NCI-H2196 (cell line): ENCODE measurements at regions not wholly inside any gene's neighbourhood (a gene's known extent, or its start where the extent isn't known, plus 50 kb on each side); places are given as distances from the start of the nearest gene placed in this dataset.
A peak's percentile ranks its signal among the peaks of the same experiment; 100 is the strongest.

Experiments used
- DNase-seq: peaks from one replicate; lab custom pipeline; 2025; ENCODE audit not compliant: unreplicated experiment; lab: John Stamatoyannopoulos, UW

- no peak for DNase-seq
These were observed 96.9 kb upstream of the RTL6 start for GRCh38 chr22:44594951-44595350.

GRCh38 chr22:44592824-44593148 is 94.8 kb upstream of the RTL6 start:
- no peak for DNase-seq

- DNase-seq, result no peak
These were observed 94.2 kb upstream of the RTL6 start for GRCh38 chr22:44592126-44592823.

GRCh38 chr22:44591146-44591790 is 93.2 kb upstream of the RTL6 start:
- DNase-seq, result no peak

GRCh38 chr22:44590291-44590690 is 92.3 kb upstream of the RTL6 start:
- DNase-seq, result no peak

GRCh38 chr22:44589831-44590230 is 91.8 kb upstream of the RTL6 start:
- no peak for DNase-seq

- DNase-seq, result no peak
These were observed 90.3 kb upstream of the RTL6 start for GRCh38 chr22:44588348-44588747.

- DNase-seq, result no peak
These were observed 89.8 kb upstream of the RTL6 start for GRCh38 chr22:44587737-44588310.

GRCh38 chr22:44586999-44587736 is 89.1 kb upstream of the RTL6 start:
- peak; percentile 87 for DNase-seq

- peak; percentile 32 for DNase-seq
These were observed 88.4 kb upstream of the RTL6 start for GRCh38 chr22:44586351-44586990.

GRCh38 chr22:44585559-44586350 is 87.7 kb upstream of the RTL6 start:
- DNase-seq, result no peak

GRCh38 chr22:44584256-44584902 is 86.3 kb upstream of the RTL6 start:
- DNase-seq, result peak; percentile 51

- no peak for DNase-seq
These were observed 85.8 kb upstream of the RTL6 start for GRCh38 chr22:44583854-44584253.

- DNase-seq, result no peak
These were observed 85.2 kb upstream of the RTL6 start for GRCh38 chr22:44583061-44583760.

- no peak for DNase-seq
These were observed 84.0 kb upstream of the RTL6 start for GRCh38 chr22:44582016-44582415.

- DNase-seq, result no peak
These were observed 83.0 kb upstream of the RTL6 start for GRCh38 chr22:44581096-44581435.

- DNase-seq, result no peak
These were observed 82.4 kb upstream of the RTL6 start for GRCh38 chr22:44580176-44581095.

- no peak for DNase-seq
These were observed 80.6 kb upstream of the RTL6 start for GRCh38 chr22:44578516-44579230.
